ENCODE measurements at regions not wholly inside any gene's neighbourhood (a gene's known extent, or its start where the extent isn't known, plus 50 kb on each side); places are given as distances from the start of the nearest gene placed in this dataset.

GRCh38 chr10:63077800-63078199, 55.3 kb upstream of the NRBF2 start:
- ChIA-PET POLR2A (no interaction called here), CTCF (interaction anchor here (0.6 kb wide), 1 partner anchor 384 kb away, joined by 4 read pairs; no protein-coding TSS in a partner anchor)
- TF ChIP-seq FOXK2 (IDR thresholded peaks at IDR 0.05) (no peak), NFRKB (IDR thresholded peaks at IDR 0.05) (no peak), L3MBTL2 (conservative IDR thresholded peaks at IDR 0.05) (no peak), ELF4 (IDR thresholded peaks at IDR 0.05) (no peak), FOXM1 (IDR thresholded peaks at IDR 0.05; ENCODE audit: borderline replicate concordance) (no peak), PKNOX1 (IDR thresholded peaks at IDR 0.05) (no peak), BHLHE40 (IDR thresholded peaks at IDR 0.05; ENCODE audit: borderline replicate concordance) (no peak), TARDBP (IDR thresholded peaks at IDR 0.05) (no peak)
- no peak for DNase-seq (ENCODE audit: extremely low spot score)

GRCh38 chr10:63072951-63073350, 60.2 kb upstream of the NRBF2 start:
- ChIA-PET CTCF (interaction anchor here (0.6 kb wide), 1 partner anchor 632 kb away, joined by 4 read pairs; no protein-coding TSS in a partner anchor), POLR2A (no interaction called here)
- DNase-seq (ENCODE audit: extremely low spot score): no peak
- TF ChIP-seq SUZ12 (IDR thresholded peaks at IDR 0.05) (no peak), ARNT (IDR thresholded peaks at IDR 0.05) (no peak), LEF1 (IDR thresholded peaks at IDR 0.05; ENCODE audit: borderline replicate concordance) (no peak), BHLHE40 (IDR thresholded peaks at IDR 0.05; ENCODE audit: borderline replicate concordance) (no peak)

- no peak for DNase-seq (ENCODE audit: extremely low spot score)
- CTCF ChIA-PET: no interaction called here
- POLR2A ChIA-PET: interaction anchor here (0.5 kb wide), 1 partner anchor 13 kb away, joined by 3 read pairs; no protein-coding TSS in a partner anchor
- TF ChIP-seq SUZ12 (IDR thresholded peaks at IDR 0.05): no peak
- no peak for TF ChIP-seq L3MBTL2 (conservative IDR thresholded peaks at IDR 0.05)
Observed at GRCh38 chr10:63071145-63071544, 62.0 kb upstream of the NRBF2 start.

- ChIA-PET POLR2A (no interaction called here), CTCF (no interaction called here)
- TF ChIP-seq ARNT (IDR thresholded peaks at IDR 0.05): no peak
- TF ChIP-seq HDGF (IDR thresholded peaks at IDR 0.05; ENCODE audit: borderline replicate concordance): no peak
- no peak for TF ChIP-seq SUZ12 (IDR thresholded peaks at IDR 0.05)
- TF ChIP-seq SP1 (IDR thresholded peaks at IDR 0.05): no peak
- TF ChIP-seq LEF1 (IDR thresholded peaks at IDR 0.05; ENCODE audit: borderline replicate concordance): no peak
- no peak for TF ChIP-seq NFRKB (IDR thresholded peaks at IDR 0.05)
- no peak for TF ChIP-seq PKNOX1 (IDR thresholded peaks at IDR 0.05)
- no peak for TF ChIP-seq L3MBTL2 (conservative IDR thresholded peaks at IDR 0.05)
- no peak for TF ChIP-seq ZNF384 (IDR thresholded peaks at IDR 0.05)
- no peak for TF ChIP-seq FOXA1 (IDR thresholded peaks at IDR 0.05)
- no peak for TF ChIP-seq FOXK2 (IDR thresholded peaks at IDR 0.05)
- no peak for TF ChIP-seq FOXM1 (IDR thresholded peaks at IDR 0.05; ENCODE audit: borderline replicate concordance)
- no peak for TF ChIP-seq BHLHE40 (IDR thresholded peaks at IDR 0.05; ENCODE audit: borderline replicate concordance)
- no peak for TF ChIP-seq CTBP1 (IDR thresholded peaks at IDR 0.05; ENCODE audit: borderline replicate concordance)
- TF ChIP-seq TARDBP (IDR thresholded peaks at IDR 0.05): no peak
- no peak for TF ChIP-seq ELF4 (IDR thresholded peaks at IDR 0.05)
- no peak for DNase-seq (ENCODE audit: extremely low spot score)
Observed at GRCh38 chr10:63069318-63069717, 63.8 kb upstream of the NRBF2 start.

- TF ChIP-seq FOXK2 (IDR thresholded peaks at IDR 0.05): no peak
- no peak for TF ChIP-seq HDGF (IDR thresholded peaks at IDR 0.05; ENCODE audit: borderline replicate concordance)
- TF ChIP-seq ELF4 (IDR thresholded peaks at IDR 0.05): no peak
- TF ChIP-seq ARNT (IDR thresholded peaks at IDR 0.05): no peak
- TF ChIP-seq TARDBP (IDR thresholded peaks at IDR 0.05): no peak
- TF ChIP-seq CTBP1 (IDR thresholded peaks at IDR 0.05; ENCODE audit: borderline replicate concordance): no peak
- TF ChIP-seq LEF1 (IDR thresholded peaks at IDR 0.05; ENCODE audit: borderline replicate concordance): no peak
- TF ChIP-seq FOXM1 (IDR thresholded peaks at IDR 0.05; ENCODE audit: borderline replicate concordance): no peak
- TF ChIP-seq FOXA1 (IDR thresholded peaks at IDR 0.05): no peak
Observed at GRCh38 chr10:63068246-63068645, 64.9 kb upstream of the NRBF2 start.

GRCh38 chr10:63066606-63067005, 66.5 kb upstream of the NRBF2 start:
- ChIA-PET CTCF (no interaction called here), POLR2A (no interaction called here)
- no peak for DNase-seq (ENCODE audit: extremely low spot score)
- TF ChIP-seq PKNOX1 (IDR thresholded peaks at IDR 0.05): no peak
- TF ChIP-seq ZNF384 (IDR thresholded peaks at IDR 0.05): no peak
- no peak for TF ChIP-seq NFRKB (IDR thresholded peaks at IDR 0.05)
- no peak for TF ChIP-seq FOXK2 (IDR thresholded peaks at IDR 0.05)
- no peak for TF ChIP-seq L3MBTL2 (conservative IDR thresholded peaks at IDR 0.05)
- TF ChIP-seq TARDBP (IDR thresholded peaks at IDR 0.05): no peak
- no peak for TF ChIP-seq ELF4 (IDR thresholded peaks at IDR 0.05)
- TF ChIP-seq ARNT (IDR thresholded peaks at IDR 0.05): no peak
- no peak for TF ChIP-seq FOXA1 (IDR thresholded peaks at IDR 0.05)
- TF ChIP-seq HDGF (IDR thresholded peaks at IDR 0.05; ENCODE audit: borderline replicate concordance): no peak
- TF ChIP-seq FOXM1 (IDR thresholded peaks at IDR 0.05; ENCODE audit: borderline replicate concordance): no peak
- TF ChIP-seq LEF1 (IDR thresholded peaks at IDR 0.05; ENCODE audit: borderline replicate concordance): no peak
- no peak for TF ChIP-seq SP1 (IDR thresholded peaks at IDR 0.05)

More at GRCh38 chr10:63068246-63068645, 64.9 kb upstream of the NRBF2 start:
- DNase-seq (ENCODE audit: extremely low spot score): no peak
- CTCF ChIA-PET: no interaction called here
- POLR2A ChIA-PET: no interaction called here

GRCh38 chr10:63064706-63065105, 68.4 kb upstream of the NRBF2 start:
- POLR2A ChIA-PET: no interaction called here
- CTCF ChIA-PET: no interaction called here
- DNase-seq (ENCODE audit: extremely low spot score): no peak
- TF ChIP-seq TARDBP (IDR thresholded peaks at IDR 0.05) (no peak), ELF4 (IDR thresholded peaks at IDR 0.05) (no peak), LEF1 (IDR thresholded peaks at IDR 0.05; ENCODE audit: borderline replicate concordance) (no peak), PKNOX1 (IDR thresholded peaks at IDR 0.05) (no peak), FOXM1 (IDR thresholded peaks at IDR 0.05; ENCODE audit: borderline replicate concordance) (no peak), FOXK2 (IDR thresholded peaks at IDR 0.05) (no peak), NFRKB (IDR thresholded peaks at IDR 0.05) (no peak), BHLHE40 (IDR thresholded peaks at IDR 0.05; ENCODE audit: borderline replicate concordance) (no peak), FOXA1 (IDR thresholded peaks at IDR 0.05) (no peak), SP1 (IDR thresholded peaks at IDR 0.05) (no peak), ARNT (IDR thresholded peaks at IDR 0.05) (no peak), SUZ12 (IDR thresholded peaks at IDR 0.05) (no peak), ZNF384 (IDR thresholded peaks at IDR 0.05) (no peak), L3MBTL2 (conservative IDR thresholded peaks at IDR 0.05) (no peak), CTBP1 (IDR thresholded peaks at IDR 0.05; ENCODE audit: borderline replicate concordance) (no peak), HDGF (IDR thresholded peaks at IDR 0.05; ENCODE audit: borderline replicate concordance) (no peak)
